Suppressor macrophage (primary cell): ENCODE measurements at regions not wholly inside any gene's neighbourhood (a gene's known extent, or its start where the extent isn't known, plus 50 kb on each side); places are given as distances from the start of the nearest gene placed in this dataset.

ENCODE experiments used
- DNase-seq, 4 experiments: peaks; one replicate each; pipeline ENCODE4 v3.0.0-alpha.2; 2020 to 2022

- DNase-seq = no peak
These were observed 375.0 kb upstream of the BTBD3 start for GRCh38 chr20:11542645-11543044.

GRCh38 chr20:11544029-11544678, 373.5 kb upstream of the BTBD3 start:
- peak; percentile 46 to 83 (median 78) for DNase-seq

- DNase-seq = no peak
These were observed 370.8 kb upstream of the BTBD3 start for GRCh38 chr20:11546939-11547338.

GRCh38 chr20:11549172-11550103, 368.3 kb upstream of the BTBD3 start:
- DNase-seq = no peak

- DNase-seq = no peak
These were observed 366.9 kb upstream of the BTBD3 start for GRCh38 chr20:11550657-11551338.

- DNase-seq = no peak
These were observed 366.2 kb upstream of the BTBD3 start for GRCh38 chr20:11551479-11551878.

- no peak for DNase-seq
These were observed 364.1 kb upstream of the BTBD3 start for GRCh38 chr20:11553603-11554002.

- DNase-seq = no peak
These were observed 362.2 kb upstream of the BTBD3 start for GRCh38 chr20:11555510-11555909.

GRCh38 chr20:11556410-11556809, 361.3 kb upstream of the BTBD3 start:
- no peak for DNase-seq

GRCh38 chr20:11564491-11564890, 353.2 kb upstream of the BTBD3 start:
- no peak for DNase-seq

GRCh38 chr20:11569163-11569562, 348.5 kb upstream of the BTBD3 start:
- DNase-seq = no peak

GRCh38 chr20:11573507-11573906, 344.2 kb upstream of the BTBD3 start:
- DNase-seq = no peak

- peak; percentile 4 to 64 (median 46) for DNase-seq
These were observed 336.4 kb upstream of the BTBD3 start for GRCh38 chr20:11581271-11581670.

GRCh38 chr20:11582060-11582459, 335.6 kb upstream of the BTBD3 start:
- DNase-seq = peak in 1 of 4 experiments; percentile 1

GRCh38 chr20:11585752-11586352, 331.8 kb upstream of the BTBD3 start:
- DNase-seq = peak in 1 of 4 experiments; percentile 1

GRCh38 chr20:11588875-11589274, 328.8 kb upstream of the BTBD3 start:
- no peak for DNase-seq

- DNase-seq = no peak
These were observed 325.7 kb upstream of the BTBD3 start for GRCh38 chr20:11591965-11592364.

- DNase-seq = no peak
These were observed 313.4 kb upstream of the BTBD3 start for GRCh38 chr20:11604339-11604738.

- no peak for DNase-seq
These were observed 310.6 kb upstream of the BTBD3 start for GRCh38 chr20:11607047-11607446.

GRCh38 chr20:11608736-11609135, 309.0 kb upstream of the BTBD3 start:
- DNase-seq = no peak

GRCh38 chr20:11624704-11625103, 293.0 kb upstream of the BTBD3 start:
- no peak for DNase-seq

GRCh38 chr20:11626551-11626950, 291.1 kb upstream of the BTBD3 start:
- DNase-seq = no peak

GRCh38 chr20:11642866-11643265, 274.8 kb upstream of the BTBD3 start:
- no peak for DNase-seq
